ENCODE measurements at regions not wholly inside any gene's neighbourhood (a gene's known extent, or its start where the extent isn't known, plus 50 kb on each side); places are given as distances from the start of the nearest gene placed in this dataset.

GRCh38 chr22:44554411-44554810, 56.4 kb upstream of the RTL6 start:
- DNase-seq (ENCODE audit: low read depth), result no peak

- DNase-seq (ENCODE audit: low read depth), result no peak
Measured at GRCh38 chr22:44550711-44551491, 52.9 kb upstream of the RTL6 start.

GRCh38 chr22:44549701-44550100, 51.7 kb upstream of the RTL6 start:
- DNase-seq (ENCODE audit: low read depth), result no peak

GRCh38 chr22:44548981-44549380, 50.9 kb upstream of the RTL6 start:
- no peak for DNase-seq (ENCODE audit: low read depth)
